ENCODE measurements at regions not wholly inside any gene's neighbourhood (a gene's known extent, or its start where the extent isn't known, plus 50 kb on each side); places are given as distances from the start of the nearest gene placed in this dataset.

DNA sequence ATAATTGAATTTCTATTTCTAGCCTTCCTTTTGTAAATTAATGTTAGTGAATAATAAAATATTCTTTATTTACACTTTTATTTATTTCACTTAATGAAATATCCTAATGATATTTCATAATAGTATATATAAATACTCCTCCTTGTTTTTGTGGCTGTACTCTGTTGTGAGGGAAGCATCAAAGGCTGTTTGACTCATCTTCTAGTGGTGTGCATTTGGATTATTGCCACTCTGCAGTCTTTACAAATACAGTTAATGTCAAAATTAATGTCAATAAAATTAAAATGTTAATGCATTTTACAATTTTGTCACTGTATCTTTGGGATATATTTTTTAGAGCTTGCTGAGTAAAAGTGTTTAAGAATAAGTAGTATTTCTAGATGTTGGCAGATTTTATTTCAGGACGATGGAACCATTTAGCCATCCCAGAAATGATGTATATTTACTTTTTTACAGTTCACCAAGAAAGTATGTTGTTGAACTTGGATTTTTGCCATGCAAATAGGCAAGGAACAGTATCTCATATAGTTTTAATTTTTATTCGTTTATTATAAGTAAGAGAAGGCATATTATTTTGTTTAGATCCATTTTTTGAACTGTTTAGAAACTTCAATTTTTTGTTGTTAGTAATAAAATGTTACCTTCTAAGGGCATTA, 281.2 kb upstream of the SLITRK6 start:
- no peaks in the 10 kb centered on the region for H3K36me3 Mint-ChIP-seq
- Histone ChIP-seq H2AFZ (ENCODE audit: insufficient read depth, low read depth, low read length, poor library complexity, severe bottlenecking) (no peak overlapping the region), H3K27ac (ENCODE audit: low read depth in 1 of 2, low read length in 2 of 2) (no peak overlapping the region), H3K27me3 (ENCODE audit: control insufficient read depth in 2 of 2, insufficient read depth in 2 of 2, low read length in 2 of 2) (no peaks in the 10 kb centered on the region), H3K4me2 (replicated peaks; ENCODE audit: extremely low read depth, low read length, poor library complexity, severe bottlenecking) (no peak overlapping the region), H3K9me3 (replicated peaks in 1 of 2; ENCODE audit: control insufficient read depth in 1 of 2, insufficient read depth in 1 of 2, low read length in 2 of 2) (no peaks in the 10 kb centered on the region), H3K4me1 (ENCODE audit: control insufficient read depth in 1 of 2, insufficient read depth in 2 of 2, low read length in 2 of 2) (no peaks in the 10 kb centered on the region), H3K79me2 (ENCODE audit: insufficient read depth, low read length) (no peaks in the 10 kb centered on the region), H3K4me3 (replicated peaks in 1 of 3; ENCODE audit: low read depth in 2 of 3, low read length in 3 of 3) (no peak overlapping the region), H4K20me1 (ENCODE audit: insufficient read depth, low read length) (no peaks in the 10 kb centered on the region), H3K9ac (ENCODE audit: insufficient read depth, low read length, poor library complexity, severe bottlenecking) (no peak overlapping the region), H3K36me3 (replicated peaks in 1 of 2; ENCODE audit: control insufficient read depth in 1 of 2, insufficient read depth in 2 of 2, low read length in 2 of 2) (no peaks in the 10 kb centered on the region)
- intact Hi-C loops (cut with micrococcal nuclease) = no loop called here
- peaks cover 0 to 7% (median 0%) of the 10 kb centered on the region in 7 donors for H3K9me3 Mint-ChIP-seq
- WGBS (ENCODE audit: insufficient coverage) = no CpG with 5 or more reads among the region's 2 CpGs
- TF ChIP-seq, protein P1, sequence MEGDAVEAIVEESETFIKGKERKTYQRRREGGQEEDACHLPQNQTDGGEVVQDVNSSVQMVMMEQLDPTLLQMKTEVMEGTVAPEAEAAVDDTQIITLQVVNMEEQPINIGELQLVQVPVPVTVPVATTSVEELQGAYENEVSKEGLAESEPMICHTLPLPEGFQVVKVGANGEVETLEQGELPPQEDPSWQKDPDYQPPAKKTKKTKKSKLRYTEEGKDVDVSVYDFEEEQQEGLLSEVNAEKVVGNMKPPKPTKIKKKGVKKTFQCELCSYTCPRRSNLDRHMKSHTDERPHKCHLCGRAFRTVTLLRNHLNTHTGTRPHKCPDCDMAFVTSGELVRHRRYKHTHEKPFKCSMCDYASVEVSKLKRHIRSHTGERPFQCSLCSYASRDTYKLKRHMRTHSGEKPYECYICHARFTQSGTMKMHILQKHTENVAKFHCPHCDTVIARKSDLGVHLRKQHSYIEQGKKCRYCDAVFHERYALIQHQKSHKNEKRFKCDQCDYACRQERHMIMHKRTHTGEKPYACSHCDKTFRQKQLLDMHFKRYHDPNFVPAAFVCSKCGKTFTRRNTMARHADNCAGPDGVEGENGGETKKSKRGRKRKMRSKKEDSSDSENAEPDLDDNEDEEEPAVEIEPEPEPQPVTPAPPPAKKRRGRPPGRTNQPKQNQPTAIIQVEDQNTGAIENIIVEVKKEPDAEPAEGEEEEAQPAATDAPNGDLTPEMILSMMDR (IDR thresholded peaks at IDR 0.05) = no peak
- H3K27me3 Mint-ChIP-seq (ENCODE audit: low read depth in 3 of 3) = peaks cover 0 to 2% (median 1%) of the 10 kb centered on the region in 3 donors
- no peak overlapping the region for H3K27ac Mint-ChIP-seq
- no peak for DNase-seq
- no peak overlapping the region for H3K4me3 Mint-ChIP-seq
- H3K4me1 Mint-ChIP-seq = no peaks in the 10 kb centered on the region

GRCh38 chr13:86066611-86067365, 267.6 kb upstream of the SLITRK6 start:
- no peak overlapping the region for H3K4me2 ChIP-seq (replicated peaks; ENCODE audit: extremely low read depth, low read length, poor library complexity, severe bottlenecking)
- H3K27ac ChIP-seq (ENCODE audit: low read depth in 1 of 2, low read length in 2 of 2) = no peak overlapping the region
- TF ChIP-seq, protein P1 (IDR thresholded peaks at IDR 0.05) = no peak
- intact Hi-C loops (cut with micrococcal nuclease) = no loop called here
- no peak for DNase-seq
- H3K4me1 Mint-ChIP-seq = no peaks in the 10 kb centered on the region
- peaks cover 0 to 9% (median 7%) of the 10 kb centered on the region in 7 donors for H3K9me3 Mint-ChIP-seq
- H4K20me1 ChIP-seq (ENCODE audit: insufficient read depth, low read length) = no peaks in the 10 kb centered on the region
- no peaks in the 10 kb centered on the region for H3K36me3 ChIP-seq (replicated peaks in 1 of 2; ENCODE audit: control insufficient read depth in 1 of 2, insufficient read depth in 2 of 2, low read length in 2 of 2)
- no peaks in the 10 kb centered on the region for H3K4me1 ChIP-seq (ENCODE audit: control insufficient read depth in 1 of 2, insufficient read depth in 2 of 2, low read length in 2 of 2)
- H2AFZ ChIP-seq (ENCODE audit: insufficient read depth, low read depth, low read length, poor library complexity, severe bottlenecking) = no peak overlapping the region
- no peak overlapping the region for H3K4me3 ChIP-seq (replicated peaks in 1 of 3; ENCODE audit: low read depth in 2 of 3, low read length in 3 of 3)
- H3K9me3 ChIP-seq (replicated peaks in 1 of 2; ENCODE audit: control insufficient read depth in 1 of 2, insufficient read depth in 1 of 2, low read length in 2 of 2) = peaks cover 18 to 20% of the 10 kb centered on the region in 2 donors
- H3K79me2 ChIP-seq (ENCODE audit: insufficient read depth, low read length) = no peaks in the 10 kb centered on the region
- no peak overlapping the region for H3K27ac Mint-ChIP-seq
- WGBS (ENCODE audit: insufficient coverage) = no CpG with 5 or more reads among the region's 4 CpGs
- H3K4me3 Mint-ChIP-seq = no peak overlapping the region
- H3K27me3 ChIP-seq (ENCODE audit: control insufficient read depth in 2 of 2, insufficient read depth in 2 of 2, low read length in 2 of 2) = no peaks in the 10 kb centered on the region
- H3K27me3 Mint-ChIP-seq (ENCODE audit: low read depth in 3 of 3) = no peaks in the 10 kb centered on the region
- H3K36me3 Mint-ChIP-seq = no peaks in the 10 kb centered on the region
- H3K9ac ChIP-seq (ENCODE audit: insufficient read depth, low read length, poor library complexity, severe bottlenecking) = no peak overlapping the region

Measured in CD14-positive monocyte (primary cell).